ENCODE measurements at regions not wholly inside any gene's neighbourhood (a gene's known extent, or its start where the extent isn't known, plus 50 kb on each side); places are given as distances from the start of the nearest gene placed in this dataset.

DNA sequence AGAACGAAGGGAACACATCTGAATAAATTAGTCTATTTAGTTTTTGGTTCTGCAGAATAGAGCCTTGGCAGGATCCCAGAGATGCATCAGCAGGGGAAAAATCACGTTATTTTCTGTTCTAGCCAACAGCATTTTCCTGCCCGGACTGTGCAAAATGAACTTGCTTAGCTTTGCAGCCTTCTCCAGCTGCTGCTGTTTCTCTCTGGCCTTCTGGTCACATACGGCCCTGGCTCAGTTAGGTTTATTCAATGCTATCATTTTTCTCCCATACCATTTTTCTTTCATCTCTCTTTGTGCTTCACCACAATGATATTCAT is 110.4 kb upstream of the KL start:
- no peaks in the 10 kb centered on the region for H4K20me1 ChIP-seq (ENCODE audit: insufficient read depth, low read length)
- H3K27me3 ChIP-seq (ENCODE audit: insufficient read depth, low read length) = no peaks in the 10 kb centered on the region
- H3K4me1 ChIP-seq (ENCODE audit: insufficient read depth, low read length, severe bottlenecking) = peaks cover 3% of the 10 kb centered on the region
- no peaks in the 10 kb centered on the region for H3K36me3 ChIP-seq (ENCODE audit: insufficient read depth, low read length)
- no peak overlapping the region for H2AFZ ChIP-seq (ENCODE audit: low read length)
- no peak overlapping the region for H3K9ac ChIP-seq (ENCODE audit: low read length)
- TF ChIP-seq, protein P1, sequence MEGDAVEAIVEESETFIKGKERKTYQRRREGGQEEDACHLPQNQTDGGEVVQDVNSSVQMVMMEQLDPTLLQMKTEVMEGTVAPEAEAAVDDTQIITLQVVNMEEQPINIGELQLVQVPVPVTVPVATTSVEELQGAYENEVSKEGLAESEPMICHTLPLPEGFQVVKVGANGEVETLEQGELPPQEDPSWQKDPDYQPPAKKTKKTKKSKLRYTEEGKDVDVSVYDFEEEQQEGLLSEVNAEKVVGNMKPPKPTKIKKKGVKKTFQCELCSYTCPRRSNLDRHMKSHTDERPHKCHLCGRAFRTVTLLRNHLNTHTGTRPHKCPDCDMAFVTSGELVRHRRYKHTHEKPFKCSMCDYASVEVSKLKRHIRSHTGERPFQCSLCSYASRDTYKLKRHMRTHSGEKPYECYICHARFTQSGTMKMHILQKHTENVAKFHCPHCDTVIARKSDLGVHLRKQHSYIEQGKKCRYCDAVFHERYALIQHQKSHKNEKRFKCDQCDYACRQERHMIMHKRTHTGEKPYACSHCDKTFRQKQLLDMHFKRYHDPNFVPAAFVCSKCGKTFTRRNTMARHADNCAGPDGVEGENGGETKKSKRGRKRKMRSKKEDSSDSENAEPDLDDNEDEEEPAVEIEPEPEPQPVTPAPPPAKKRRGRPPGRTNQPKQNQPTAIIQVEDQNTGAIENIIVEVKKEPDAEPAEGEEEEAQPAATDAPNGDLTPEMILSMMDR (IDR thresholded peaks at IDR 0.05; ENCODE audit: low read length) = no peak
- no peak for TF ChIP-seq EZH2 (IDR thresholded peaks at IDR 0.05; ENCODE audit: borderline replicate concordance, low read length)
- H3K4me3 ChIP-seq (ENCODE audit: low read depth, low read length, poor library complexity, severe bottlenecking) = no peak overlapping the region
- H3K9me2 ChIP-seq (ENCODE audit: low read depth, low read length) = no peaks in the 10 kb centered on the region
- H3K4me2 ChIP-seq (ENCODE audit: low read length) = no peak overlapping the region
- no peaks in the 10 kb centered on the region for H3K79me2 ChIP-seq (ENCODE audit: insufficient read depth, low read length)
- H3K9me3 ChIP-seq (ENCODE audit: low read length) = no peaks in the 10 kb centered on the region
- no peak overlapping the region for H3K27ac ChIP-seq (ENCODE audit: low read depth, low read length, poor library complexity, severe bottlenecking)
- no peaks in the 10 kb centered on the region for H3F3A ChIP-seq (ENCODE audit: insufficient read depth, low read length)

DNA sequence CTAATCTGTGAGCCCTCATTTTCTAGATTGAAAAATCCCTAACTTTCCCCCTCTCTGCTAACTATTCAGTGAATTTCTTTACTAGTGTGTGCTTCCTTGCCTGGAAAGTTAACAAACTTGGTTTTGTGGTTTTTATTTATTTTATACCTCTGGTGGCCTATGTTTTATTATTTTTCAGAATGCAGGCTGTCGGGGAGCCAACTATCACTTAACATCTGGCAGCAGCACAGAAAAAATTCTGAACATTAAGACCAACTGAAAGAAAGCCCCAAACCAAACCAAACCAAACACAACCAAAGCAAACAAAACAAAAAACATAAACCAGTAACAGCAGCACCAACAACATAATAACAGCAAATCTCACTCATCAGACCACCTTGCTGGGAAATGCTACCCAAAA is 109.0 kb upstream of the KL start:
- no peaks in the 10 kb centered on the region for H3K27me3 ChIP-seq (ENCODE audit: insufficient read depth, low read length)
- no peaks in the 10 kb centered on the region for H3K36me3 ChIP-seq (ENCODE audit: insufficient read depth, low read length)
- no peak overlapping the region for H3K9ac ChIP-seq (ENCODE audit: low read length)
- H2AFZ ChIP-seq (ENCODE audit: low read length) = no peak overlapping the region
- no peak overlapping the region for H3K4me3 ChIP-seq (ENCODE audit: low read depth, low read length, poor library complexity, severe bottlenecking)
- H3K4me1 ChIP-seq (ENCODE audit: insufficient read depth, low read length, severe bottlenecking) = peaks cover 3% of the 10 kb centered on the region
- no peaks in the 10 kb centered on the region for H3K79me2 ChIP-seq (ENCODE audit: insufficient read depth, low read length)
- no peaks in the 10 kb centered on the region for H3F3A ChIP-seq (ENCODE audit: insufficient read depth, low read length)
- H3K4me2 ChIP-seq (ENCODE audit: low read length) = no peak overlapping the region
- H3K9me2 ChIP-seq (ENCODE audit: low read depth, low read length) = no peaks in the 10 kb centered on the region
- H3K9me3 ChIP-seq (ENCODE audit: low read length) = no peaks in the 10 kb centered on the region
- TF ChIP-seq, protein P1 (IDR thresholded peaks at IDR 0.05; ENCODE audit: low read length) = no peak
- no peak for TF ChIP-seq EZH2 (IDR thresholded peaks at IDR 0.05; ENCODE audit: borderline replicate concordance, low read length)
- no peak overlapping the region for H3K27ac ChIP-seq (ENCODE audit: low read depth, low read length, poor library complexity, severe bottlenecking)
- no peaks in the 10 kb centered on the region for H4K20me1 ChIP-seq (ENCODE audit: insufficient read depth, low read length)

DNA sequence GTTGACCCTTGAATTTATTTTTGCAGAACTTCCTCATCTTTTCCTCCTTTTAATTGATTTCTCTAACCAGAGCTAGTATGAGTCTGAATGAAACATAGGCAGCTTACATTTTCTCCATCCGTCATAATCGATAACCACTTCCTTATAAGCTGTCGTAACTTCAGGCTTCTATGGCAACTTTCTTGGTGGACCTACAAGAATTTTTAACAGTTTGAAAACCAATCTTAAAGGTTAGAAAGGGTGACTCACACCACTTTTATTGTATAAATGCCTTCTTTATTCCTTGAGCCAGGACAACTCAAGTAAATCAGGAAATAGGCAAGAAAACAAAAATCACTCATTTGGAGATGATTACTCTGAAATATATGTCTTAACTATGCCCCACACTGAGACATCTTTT is 105.7 kb upstream of the KL start:
- Histone ChIP-seq H3K27me3 (ENCODE audit: insufficient read depth, low read length) (no peaks in the 10 kb centered on the region), H3K9me2 (ENCODE audit: low read depth, low read length) (no peaks in the 10 kb centered on the region), H3K4me3 (ENCODE audit: low read depth, low read length, poor library complexity, severe bottlenecking) (no peak overlapping the region), H3K9me3 (ENCODE audit: low read length) (no peaks in the 10 kb centered on the region), H2AFZ (ENCODE audit: low read length) (no peak overlapping the region), H3K79me2 (ENCODE audit: insufficient read depth, low read length) (no peaks in the 10 kb centered on the region), H3K9ac (ENCODE audit: low read length) (no peak overlapping the region), H3K36me3 (ENCODE audit: insufficient read depth, low read length) (no peaks in the 10 kb centered on the region), H3K27ac (ENCODE audit: low read depth, low read length, poor library complexity, severe bottlenecking) (no peak overlapping the region), H3K4me1 (ENCODE audit: insufficient read depth, low read length, severe bottlenecking) (peaks cover under 1% of the 10 kb centered on the region), H3F3A (ENCODE audit: insufficient read depth, low read length) (no peaks in the 10 kb centered on the region), H4K20me1 (ENCODE audit: insufficient read depth, low read length) (no peaks in the 10 kb centered on the region), H3K4me2 (ENCODE audit: low read length) (no peak overlapping the region)
- TF ChIP-seq EZH2 (IDR thresholded peaks at IDR 0.05; ENCODE audit: borderline replicate concordance, low read length) = no peak
- TF ChIP-seq, protein P1 (IDR thresholded peaks at IDR 0.05; ENCODE audit: low read length) = no peak

Data from OCI-LY1 (cell line).